ENCODE measurements at regions not wholly inside any gene's neighbourhood (a gene's known extent, or its start where the extent isn't known, plus 50 kb on each side); places are given as distances from the start of the nearest gene placed in this dataset.

DNA sequence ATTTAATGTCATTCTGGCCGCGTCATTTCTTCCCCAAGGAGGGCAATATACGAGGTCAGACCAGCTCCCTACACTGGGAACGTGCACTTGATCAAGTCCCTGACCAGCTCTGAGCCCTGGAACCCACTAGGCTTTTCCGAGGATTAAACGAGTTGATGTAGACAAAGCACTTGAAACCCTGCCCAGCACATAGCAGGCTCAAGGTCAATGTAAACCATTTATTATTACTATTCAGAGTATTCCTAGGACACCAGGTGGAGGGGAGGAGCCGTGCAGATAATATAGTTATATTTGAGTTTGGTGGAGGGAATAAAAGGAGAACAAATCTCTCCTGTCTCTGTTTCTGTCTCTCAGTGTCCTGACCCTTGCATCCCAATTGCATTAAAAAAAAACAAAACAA, 174.1 kb upstream of the IGSF21 start:
- DNase-seq: no peak

- no peak for DNase-seq
Observed at GRCh38 chr1:17933971-17934370, 173.6 kb upstream of the IGSF21 start.

DNA sequence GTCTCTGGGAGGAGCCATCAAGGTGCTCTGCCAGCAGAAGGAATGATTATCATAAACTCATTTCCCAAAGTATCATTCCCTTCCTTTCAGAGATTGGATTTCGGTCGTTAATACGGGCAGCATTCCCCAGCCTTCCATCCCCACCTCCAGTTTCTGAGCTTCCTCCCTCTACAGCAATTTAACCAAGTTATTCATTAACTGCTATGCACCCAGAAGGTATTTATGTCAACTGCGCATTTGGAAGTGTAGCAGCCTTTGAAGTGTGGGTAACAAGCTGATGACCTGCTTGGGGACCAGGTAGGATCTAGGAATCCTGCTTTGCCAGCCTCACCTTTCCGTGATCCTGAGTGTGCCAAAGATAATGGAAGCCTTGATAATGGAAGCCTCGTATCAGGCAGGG, 172.4 kb upstream of the IGSF21 start:
- no peak for DNase-seq

GRCh38 chr1:17941431-17942189, 166.0 kb upstream of the IGSF21 start:
- DNase-seq: no peak

- DNase-seq: no peak
Observed at GRCh38 chr1:17943506-17943905, 164.1 kb upstream of the IGSF21 start.

GRCh38 chr1:17944646-17945045, 163.0 kb upstream of the IGSF21 start:
- no peak for DNase-seq

GRCh38 chr1:17946434-17946833, 161.2 kb upstream of the IGSF21 start:
- DNase-seq: no peak

DNA sequence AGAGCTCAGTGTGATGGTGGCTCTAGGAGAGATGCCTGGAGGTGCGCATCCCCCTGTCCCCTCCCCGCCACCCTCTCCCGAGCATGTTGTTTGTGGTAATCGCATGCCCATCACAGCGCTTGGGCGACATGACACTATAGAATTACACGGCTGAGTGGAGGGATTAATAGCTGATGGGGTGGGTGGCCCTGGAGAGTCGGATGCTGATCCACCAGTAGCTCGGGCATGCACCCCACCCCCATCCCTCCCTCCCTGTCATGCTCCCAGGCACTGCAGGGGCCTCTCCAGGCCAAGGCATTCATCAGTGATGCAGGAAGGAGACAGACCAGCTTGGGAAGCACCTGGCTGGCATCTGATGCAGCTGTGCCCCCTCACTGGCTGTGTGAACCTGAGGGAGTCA, 159.0 kb upstream of the IGSF21 start:
- no peak for DNase-seq

DNA sequence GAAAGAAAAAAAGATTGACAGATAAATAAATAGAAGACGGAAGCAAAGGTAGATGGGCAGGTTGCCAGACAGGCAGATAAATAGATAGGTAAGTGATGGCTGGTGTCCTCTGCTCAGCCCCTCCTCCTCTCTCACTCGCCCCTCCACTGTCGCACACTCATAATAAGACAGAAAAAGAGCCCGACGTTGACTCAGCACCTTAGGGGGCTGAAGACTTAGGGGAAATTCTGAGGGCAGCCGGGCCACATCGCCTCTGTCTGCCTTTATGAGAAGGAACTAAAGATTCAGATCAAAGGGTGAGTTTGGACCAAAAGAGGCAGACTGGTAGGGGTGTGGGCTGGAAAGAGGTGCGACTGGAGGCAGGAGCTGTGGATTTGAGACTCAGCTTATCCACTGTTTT, 158.1 kb upstream of the IGSF21 start:
- no peak for DNase-seq

- no peak for DNase-seq
Observed at GRCh38 chr1:17950728-17951127, 156.9 kb upstream of the IGSF21 start.

DNA sequence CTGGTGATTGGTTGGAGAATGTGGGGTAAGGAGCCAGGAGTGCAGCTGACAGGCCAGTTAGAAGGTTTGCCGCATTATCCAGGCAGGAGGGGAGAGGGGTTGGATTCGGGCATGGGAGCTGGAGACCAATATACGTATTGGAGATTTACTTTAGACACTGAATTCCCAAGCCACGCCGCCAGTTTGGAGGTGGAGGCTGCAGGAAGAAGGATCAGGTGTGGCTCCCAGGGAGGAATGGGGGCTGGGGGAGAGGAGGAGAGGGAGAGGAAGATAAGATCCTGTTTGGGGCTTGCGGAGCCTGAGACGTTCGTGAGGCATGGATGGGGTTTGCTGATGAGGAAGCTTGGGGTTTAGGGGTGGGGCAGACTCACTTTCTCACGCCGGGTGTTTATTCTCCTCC, 155.1 kb upstream of the IGSF21 start:
- DNase-seq: no peak

- no peak for DNase-seq
Observed at GRCh38 chr1:17953921-17954320, 153.7 kb upstream of the IGSF21 start.

DNA sequence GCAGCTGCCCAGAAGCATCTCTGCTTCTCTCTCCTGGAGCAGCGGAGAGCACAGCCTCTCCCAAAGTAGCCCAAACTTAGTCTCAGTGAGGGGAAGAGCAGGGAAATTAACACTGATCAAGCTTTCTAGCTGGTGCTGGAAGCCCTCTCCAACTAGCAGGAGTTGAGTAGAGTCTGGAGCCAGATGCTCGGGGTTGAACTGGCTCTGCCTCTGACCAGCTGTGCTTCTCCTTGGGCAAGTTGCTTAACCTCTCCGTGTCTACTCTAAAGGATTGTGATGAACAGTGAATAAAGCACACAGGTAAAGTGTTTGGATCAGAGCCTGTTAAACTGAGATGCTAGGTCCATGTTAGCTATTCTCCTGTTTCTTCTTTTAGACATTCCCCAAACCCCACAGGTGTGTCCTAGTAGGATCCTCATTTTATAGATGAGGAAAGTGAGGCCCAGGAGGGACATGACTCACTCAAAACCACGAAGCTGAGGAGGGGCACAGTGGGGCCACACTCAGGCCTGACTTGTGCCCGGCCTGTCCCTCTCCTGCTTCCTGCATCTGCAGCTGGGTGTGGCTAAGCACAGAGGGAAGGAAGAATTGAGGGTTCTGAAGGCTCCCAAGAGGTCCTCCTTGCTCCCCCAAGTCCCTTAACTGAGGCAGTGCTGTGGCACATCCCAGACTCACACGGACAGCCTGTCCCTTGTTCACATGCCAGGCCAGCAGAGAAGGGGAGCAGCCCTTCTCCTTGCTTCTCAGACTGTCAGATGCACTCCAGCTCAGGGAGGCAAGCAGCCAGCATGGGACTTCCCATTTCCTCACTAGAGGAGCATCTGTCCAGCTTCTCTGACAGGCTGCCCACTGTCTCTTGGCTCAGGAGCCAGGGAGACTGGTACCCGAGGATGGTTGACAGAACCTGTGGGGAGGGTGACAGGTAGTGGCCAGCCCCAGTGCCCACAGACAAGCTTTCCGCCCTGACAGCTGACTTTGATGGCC, 152.0 kb upstream of the IGSF21 start:
- DNase-seq: no peak

DNA sequence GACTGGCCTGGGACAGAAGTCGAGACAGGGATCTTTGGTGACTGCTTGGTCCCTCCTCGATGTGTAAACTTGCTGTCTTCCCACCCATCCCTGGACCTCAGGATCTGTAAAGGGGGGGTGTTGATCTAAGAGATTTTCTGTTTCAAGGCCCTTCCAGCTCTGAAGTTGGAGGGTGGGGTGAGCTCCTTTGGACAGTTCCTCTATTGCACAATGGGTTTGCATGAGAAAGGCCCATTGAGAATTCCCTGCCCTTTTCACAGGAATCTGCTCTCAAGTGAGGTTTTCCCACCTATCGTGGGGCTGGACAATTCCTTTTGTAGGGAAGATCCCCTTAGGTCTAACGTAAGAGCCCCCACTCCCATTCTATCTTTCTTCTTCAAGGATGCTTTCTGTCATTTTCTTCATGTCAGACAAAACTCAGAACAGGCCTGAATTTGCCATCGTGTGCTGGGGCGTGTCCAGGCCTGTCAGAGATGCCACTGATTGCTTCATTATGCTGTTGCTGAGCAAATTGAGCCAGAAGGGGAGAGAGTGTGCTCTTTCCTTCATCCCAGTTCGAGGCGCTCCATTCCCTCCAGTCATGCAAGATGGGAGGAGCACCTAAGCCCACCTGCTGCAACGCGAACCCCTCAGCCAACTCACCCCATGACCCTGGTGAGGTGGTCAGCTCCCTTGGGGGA, 149.9 kb upstream of the IGSF21 start:
- no peak for DNase-seq

DNA sequence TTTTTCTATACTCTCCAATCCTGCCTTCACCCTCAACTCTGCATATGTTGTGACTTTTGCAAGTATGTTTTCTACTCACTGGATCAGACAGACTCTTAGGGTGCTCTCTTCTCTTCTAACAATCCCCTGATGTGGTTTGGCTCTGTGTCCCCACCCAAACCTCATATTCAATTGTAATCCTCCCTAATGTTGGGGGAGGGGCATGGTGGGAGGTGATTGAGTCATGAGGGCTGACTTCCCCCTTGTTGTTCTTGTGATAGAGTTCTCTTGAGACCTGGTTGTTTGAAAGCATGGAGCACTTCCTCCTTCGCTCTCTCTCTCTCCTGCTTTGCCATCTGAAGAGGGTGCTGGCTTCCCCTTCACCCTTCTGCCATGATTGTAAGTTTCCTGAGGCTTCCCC, 148.9 kb upstream of the IGSF21 start:
- no peak for DNase-seq

GRCh38 chr1:17963513-17963912, 144.1 kb upstream of the IGSF21 start:
- no peak for DNase-seq

DNA sequence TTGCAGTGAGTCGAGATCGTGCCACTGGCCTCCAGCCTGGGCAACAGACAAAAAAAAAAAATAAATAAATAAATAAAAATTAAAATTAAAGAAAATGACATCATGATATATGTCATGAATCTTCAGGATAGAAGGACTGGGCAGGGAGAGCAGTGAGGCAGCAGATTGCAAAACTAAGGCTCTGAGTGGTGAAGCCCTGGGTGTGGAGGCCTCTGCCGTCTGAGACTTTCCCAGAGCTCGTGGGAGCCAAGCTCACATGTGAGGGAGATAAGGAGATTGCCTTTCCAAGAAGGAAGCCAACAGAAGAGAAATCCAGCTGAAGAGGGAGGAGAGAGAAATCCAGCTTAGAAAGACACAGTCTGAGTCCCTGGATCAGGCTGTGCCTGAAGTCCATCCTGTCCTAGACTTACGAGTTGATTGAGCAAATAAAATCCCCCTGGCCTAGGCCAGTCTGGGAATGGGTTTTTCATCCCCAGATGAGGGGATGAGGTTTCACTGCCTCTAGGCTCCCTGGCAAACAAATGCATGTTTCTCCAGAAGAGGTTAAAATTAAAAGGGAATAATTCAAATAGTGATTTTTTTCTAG, 142.0 kb upstream of the IGSF21 start:
- no peak for DNase-seq

GRCh38 chr1:17966341-17966740, 141.3 kb upstream of the IGSF21 start:
- DNase-seq: no peak

DNA sequence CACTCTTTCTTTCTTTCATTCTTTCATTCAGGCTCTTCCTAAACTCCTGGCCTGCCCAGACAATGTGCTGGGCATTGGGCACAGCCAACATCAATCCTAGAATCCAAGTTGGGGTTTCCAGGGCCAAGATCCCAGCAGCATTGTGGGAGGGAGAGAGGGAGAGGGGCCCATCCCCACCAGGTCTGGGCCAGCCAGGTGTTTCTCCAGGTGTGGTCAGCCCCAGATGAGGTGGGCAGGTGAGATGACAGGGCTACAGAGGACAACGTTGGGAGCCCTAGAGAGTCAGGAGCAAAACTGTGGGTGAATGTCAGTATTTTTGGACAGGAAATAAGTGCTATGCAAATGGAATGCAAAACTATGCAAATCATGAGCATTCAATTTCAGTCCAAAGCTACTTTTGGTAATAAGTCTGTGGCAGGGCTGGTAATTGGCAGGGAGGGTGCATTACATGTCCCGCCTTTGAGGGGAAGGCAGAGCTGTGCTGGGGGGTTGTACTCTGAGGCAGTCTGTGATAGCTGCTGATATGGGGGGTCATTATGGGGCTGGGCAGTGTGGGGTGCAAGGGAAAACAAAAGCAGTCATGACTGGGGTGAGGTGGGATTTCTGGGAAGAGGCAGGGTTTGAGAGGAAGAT, 139.9 kb upstream of the IGSF21 start:
- DNase-seq: no peak

DNA sequence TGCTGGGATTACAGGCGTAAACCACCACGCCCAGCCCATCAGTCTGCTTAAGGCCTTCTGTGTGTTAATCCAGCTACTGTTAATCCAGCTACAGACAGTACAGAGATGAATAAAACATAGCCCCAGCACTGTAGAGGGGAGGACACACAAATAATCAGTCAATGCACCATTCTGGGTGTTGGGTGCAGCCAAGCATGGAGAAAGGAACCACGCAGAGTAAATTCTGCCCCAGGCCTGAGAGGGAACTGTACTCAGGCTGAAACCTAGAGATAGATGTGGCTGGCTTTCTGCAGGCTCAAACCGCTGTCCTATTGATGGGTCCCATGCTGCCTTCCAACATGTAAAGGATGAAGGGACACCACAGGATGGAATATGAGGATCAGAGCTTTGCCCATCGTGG, 136.8 kb upstream of the IGSF21 start:
- no peak for DNase-seq

GRCh38 chr1:17973694-17974093, 133.9 kb upstream of the IGSF21 start:
- no peak for DNase-seq

DNA sequence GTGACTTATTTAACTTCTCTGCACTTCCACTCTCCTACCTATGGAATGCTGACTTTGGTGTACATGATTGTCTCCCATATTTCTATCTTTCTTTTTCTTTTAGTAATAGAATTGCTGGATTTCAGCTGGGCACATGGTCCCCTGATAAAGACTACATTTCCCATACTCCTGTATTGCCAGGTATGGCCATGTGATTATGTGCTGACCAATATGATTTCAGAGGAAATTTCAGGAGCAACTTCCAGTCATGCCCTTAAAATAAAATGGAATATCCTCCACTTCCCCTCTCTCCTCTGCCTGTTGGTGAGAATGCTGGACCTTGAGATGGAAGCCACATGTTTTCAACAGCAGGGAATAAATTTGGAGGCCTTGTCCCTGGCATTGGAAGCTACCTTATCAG, 130.7 kb upstream of the IGSF21 start:
- DNase-seq: no peak

Data from right kidney (tissue), 1 donor.